NCI-H2107 treated with DMSO at 0.1 percent for 48 hours (cell line): ENCODE measurements at regions not wholly inside any gene's neighbourhood (a gene's known extent, or its start where the extent isn't known, plus 50 kb on each side); places are given as distances from the start of the nearest gene placed in this dataset.

Experiments used
- DNase-seq: peaks from one replicate; lab custom pipeline; 2025; ENCODE audit not compliant: unreplicated experiment; lab: John Stamatoyannopoulos, UW

DNA sequence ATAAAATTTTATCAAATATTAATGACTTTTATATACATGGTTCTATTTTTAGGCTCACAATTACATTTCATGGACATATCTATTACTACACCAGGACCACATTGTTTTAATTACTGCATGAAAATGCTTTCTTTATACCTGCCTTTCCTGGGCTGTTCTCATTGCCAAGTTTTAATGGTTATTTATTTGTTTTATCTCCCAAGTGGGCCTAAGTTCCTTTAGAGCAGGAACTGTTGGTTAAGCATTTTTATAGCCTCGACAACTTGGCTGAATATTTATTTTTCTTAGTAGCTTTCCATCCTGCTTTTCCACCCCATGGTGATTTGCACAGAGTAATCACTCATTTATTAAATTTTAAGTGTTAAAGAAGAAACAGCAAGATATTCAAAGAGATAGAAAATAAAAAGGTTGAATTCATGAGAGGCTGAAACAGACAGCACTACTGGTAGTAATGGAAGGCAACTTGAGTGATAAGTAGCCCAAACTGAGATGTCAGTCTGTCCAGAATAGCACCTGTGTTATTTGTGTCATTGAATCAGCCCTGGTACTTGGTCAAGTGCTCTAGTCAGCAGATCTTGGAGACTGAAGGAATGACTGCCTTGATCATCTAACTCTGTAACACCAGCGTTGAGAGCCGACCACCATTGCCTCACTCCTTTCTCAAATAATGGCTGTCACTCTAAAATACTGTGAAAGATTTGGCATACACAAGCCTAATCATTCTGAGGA, 119.1 kb upstream of the EGLN3 start:
- DNase-seq, result no peak

DNA sequence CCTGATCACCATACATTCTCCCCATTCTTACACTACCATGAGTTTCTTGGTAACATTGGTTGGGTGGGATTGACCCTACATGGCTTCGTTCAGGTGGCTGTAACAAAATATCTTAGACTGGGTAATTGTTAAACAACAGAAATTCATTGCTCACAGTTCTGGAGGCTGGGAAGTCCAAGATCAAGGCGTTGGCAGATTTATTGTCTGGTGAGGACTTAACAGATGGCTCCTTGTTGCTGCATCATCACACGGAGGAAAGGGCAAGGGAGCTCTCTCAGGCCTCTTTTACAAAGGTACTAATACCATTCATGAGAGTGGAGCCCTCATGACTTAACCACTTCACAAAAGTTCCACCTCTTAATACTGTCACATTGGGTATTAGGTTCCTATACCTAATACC, 116.7 kb upstream of the EGLN3 start:
- DNase-seq, result no peak

DNA sequence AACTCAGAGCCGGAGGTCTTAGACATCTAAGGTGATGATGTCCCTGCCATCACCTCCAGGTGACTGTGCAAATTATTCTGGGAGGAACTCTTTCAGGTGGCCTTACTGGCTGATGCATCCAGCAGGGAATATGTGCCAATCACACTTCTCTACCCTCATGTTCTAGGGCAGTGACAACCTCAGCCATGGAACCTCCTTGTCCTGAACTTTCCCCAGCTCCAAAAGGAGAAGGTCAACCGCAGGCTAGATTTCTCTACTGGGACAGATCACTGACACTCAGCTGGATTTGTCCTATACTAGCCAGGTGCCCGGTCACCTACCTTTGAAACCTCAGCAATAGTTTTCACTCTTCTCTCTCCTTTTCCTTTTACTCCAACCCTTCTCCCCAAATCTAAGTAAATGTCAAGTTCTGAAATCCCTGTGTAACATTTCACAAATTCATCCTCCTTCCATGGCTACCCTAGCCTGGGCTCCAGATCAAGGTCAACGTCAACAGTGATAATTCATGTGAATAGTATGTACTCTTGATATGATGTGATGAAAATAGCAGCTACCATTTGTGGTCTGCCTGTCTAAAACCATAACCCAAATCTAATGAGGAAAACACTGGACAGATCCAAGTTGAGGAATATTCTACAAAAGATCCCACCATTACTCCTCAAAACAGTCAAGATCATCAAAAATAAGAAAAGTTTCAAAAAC, 115.0 kb upstream of the EGLN3 start:
- DNase-seq, result no peak

DNA sequence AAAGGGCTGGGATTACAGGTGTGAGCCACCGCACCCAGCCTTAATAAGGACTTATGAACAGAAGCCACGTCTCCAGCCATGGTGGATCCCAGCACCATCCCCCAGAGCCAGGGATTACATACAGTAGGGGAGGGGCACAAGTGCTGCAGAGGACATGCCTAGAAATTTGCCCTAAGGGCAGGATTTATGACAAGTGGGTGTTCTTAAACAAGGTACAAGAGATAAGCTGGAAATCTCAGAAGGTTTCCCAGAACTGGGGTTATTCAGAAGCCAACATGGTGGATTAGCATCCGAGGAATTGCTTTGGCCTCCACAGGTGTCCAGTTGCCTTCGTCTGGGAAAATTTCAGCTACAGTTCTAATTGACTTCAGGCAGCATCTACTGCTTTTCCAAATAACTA, 114.4 kb upstream of the EGLN3 start:
- no peak for DNase-seq

DNA sequence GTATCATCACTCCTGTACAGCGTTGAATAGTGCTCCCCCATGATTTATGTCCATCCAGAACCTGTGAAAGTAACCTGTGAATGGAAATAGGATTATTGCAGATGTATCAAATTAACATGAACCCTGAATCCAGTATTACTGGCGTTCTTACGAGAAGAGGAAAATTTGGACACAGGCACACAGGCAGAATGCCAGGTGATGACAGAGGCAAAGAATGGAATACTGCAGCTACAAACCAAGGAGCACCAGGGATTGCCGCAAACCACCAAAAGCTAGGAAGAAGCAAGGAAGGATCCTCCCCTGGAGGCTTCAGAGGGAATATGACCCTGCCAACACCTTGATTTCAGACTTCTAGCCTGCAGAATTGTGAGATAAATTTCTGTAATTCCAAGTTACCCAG, 113.5 kb upstream of the EGLN3 start:
- DNase-seq, result no peak

DNA sequence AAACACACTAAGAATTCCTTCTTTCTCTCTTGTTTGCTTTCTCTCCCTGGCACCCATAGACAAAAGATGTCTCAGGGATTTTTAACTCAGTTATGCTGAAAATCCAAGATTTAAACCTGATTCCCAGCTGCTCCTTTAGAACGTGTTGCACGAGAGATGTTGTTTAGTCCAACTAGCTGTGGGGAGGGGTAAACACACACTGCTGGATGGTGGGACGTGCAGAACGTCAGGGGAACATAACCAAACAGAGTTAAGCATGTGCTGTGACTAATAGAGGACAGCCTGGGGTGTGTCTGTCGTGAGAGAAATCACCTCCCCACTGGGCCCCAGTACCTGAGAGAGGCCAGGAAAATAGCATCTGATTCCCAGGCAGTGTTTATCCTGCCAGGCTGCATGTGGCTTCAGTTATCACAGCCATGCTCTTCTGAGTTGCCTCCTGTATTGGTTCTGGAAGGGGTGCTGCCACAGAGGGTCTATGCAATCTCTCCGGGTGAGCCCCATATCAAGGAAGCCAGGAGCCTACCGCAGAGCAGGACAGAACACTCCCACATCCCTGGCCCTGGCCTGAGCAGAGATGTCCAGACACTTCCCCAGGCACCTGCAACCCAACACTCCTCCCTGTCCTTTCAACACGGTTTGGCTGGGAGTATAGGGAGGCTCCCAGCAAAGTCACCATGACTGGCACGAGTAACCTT, 112.7 kb upstream of the EGLN3 start:
- no peak for DNase-seq

DNA sequence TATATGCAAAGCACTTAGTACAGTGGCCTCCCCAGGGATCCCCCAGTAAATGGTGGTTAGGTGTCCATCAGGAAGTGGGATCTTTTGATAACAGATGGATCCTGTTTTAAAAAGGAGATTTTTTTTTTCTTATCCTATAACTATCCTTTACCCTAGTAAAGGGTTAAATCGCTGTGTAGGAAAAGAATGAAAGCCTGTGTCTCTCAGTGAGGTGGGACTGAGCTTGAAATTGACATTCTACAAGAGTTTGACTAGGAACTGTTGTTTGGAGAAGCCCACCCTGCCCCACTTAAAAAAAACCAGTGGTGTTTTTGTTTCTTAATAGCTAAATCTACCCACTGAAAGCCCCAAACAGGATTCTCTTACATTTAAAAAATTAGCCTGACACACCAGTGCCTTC, 112.2 kb upstream of the EGLN3 start:
- no peak for DNase-seq

DNA sequence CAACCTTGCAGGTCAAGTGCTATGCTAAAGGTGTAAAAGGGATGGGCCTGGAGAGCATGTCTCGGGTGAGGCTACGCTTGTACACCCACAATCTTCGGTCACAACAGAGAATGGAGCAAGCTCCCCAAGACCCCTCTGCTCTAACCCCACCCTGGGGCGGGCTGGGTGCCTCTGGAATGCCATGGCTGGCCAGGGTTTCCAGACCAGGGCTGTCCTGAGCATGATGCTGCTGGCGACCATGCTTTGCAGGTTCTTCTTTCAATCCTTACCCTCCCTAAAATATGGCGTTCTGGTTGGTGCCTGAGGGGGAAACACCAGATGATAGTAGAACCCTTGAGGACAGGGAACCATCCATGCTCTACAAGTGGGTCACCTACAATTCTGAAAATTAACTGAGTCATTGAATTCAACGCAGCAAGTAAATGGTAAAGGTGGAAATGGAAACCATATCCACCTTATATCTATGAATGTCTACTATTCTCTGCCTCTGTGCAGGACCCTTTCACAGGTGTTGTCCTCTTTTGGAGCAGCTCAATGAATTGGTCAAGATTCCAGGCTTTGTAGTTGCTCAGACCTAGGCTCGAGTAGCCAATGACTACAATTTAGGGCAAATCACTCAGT, 111.6 kb upstream of the EGLN3 start:
- no peak for DNase-seq

DNA sequence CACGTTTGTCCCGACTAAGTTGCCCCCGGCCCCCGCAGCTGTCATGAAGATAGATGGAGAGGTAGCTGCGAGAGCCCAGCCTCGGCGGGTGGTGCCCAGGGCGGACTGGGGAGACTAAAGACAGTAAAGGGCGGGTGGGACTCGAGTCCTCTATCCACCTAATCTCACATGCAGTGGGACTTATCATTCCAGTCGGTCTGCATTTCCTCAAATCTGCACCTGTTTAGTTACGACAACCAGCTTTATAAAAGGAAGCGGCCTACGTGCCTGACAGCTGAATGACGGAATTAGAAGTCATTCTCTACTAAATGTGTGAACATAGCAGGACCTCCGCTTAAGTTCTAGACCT, 109.8 kb upstream of the EGLN3 start:
- no peak for DNase-seq

DNA sequence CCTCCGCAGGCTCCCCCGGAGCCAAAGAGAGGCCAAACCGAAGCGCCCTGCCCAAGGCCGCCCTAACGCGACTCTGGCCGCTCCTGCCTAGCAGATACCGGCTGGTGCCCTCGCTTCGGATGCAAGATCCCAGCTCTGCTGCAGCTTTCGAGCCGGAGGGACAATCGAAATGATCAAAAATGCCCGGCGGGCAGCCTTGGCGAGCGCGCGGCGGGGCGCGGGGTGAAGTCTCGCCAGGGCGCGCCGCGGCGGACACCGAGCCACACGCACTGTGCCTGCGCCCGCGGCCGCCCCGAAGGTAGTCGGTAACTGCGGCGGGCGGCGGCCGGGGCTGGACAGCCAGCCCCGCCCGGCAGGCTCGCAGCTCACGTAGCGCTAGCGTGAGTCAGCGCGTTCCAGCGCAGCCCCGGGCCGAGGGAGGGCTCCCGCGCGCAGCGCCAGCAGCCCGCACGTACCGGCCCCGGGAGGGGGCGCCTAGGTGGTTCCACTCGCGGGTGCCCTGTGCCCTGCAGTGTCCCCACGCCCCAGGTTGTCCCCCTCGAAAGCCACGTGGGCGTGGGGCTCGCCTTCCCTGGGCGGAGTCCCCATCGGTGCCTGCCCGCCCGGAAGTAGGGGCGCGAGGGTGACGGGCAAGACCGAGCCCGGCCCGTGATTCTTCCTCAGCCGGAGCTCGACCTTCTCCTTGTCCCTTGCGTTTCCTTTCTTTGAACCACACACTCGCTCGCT, 109.2 kb upstream of the EGLN3 start:
- no peak for DNase-seq

DNA sequence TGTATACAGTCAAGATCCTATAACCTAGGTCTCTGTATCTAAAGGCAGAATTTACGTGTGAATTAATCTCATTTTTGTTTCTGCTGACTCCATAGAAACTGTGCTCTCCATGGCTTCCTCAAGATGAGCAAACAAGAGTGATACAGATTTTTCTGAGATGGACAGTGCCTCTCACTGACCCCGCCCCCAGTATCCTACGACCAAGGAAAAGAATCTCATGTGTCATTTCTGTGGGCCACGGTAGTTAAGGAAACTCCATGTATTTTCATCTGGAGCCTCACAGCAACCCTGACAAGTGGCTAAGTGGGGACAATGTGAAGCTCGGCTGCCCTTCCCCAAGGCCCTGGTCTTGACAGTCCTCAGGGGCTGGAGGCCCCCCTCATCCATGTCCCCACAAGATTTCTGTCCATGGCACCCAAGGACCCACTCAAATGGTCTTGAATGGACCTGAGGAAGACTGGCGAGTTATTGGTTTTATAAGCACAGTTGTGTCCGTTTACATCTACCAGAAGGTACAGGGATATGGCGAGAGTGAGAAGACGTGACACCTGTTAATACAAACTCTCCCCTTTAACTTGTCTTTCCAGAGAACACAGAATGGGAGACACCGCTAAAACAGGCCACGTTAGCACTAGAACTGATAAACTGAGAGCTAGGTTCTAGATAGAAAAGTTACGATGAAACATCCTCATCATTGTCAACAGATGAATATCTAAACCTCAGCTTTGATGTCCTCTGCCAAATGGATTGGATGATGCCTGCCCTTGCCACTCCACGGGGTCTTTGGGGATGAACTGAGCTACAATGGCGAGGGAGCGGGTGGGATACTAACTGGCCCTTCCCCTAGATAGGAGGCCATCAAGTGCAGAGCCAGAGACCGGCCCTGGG, 108.4 kb upstream of the EGLN3 start:
- no peak for DNase-seq

DNA sequence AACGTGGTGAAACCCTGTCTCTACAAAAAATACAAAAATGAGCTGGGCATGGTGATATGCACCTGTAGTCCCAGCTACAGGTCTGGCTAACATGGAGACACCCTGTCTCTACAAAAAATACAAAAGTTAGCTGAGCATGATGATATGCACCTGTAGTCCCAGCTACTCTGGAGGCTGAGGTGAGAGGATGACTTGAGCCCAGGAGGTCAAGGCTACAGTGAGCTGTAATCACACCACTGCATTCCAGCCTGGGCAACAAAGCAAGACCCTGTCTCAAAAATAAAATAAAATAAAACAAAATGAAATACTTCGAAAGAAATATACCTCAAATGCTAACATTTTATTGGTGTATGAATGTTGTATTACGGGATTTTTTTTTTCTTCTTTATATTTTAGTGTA, 107.6 kb upstream of the EGLN3 start:
- DNase-seq, result no peak

DNA sequence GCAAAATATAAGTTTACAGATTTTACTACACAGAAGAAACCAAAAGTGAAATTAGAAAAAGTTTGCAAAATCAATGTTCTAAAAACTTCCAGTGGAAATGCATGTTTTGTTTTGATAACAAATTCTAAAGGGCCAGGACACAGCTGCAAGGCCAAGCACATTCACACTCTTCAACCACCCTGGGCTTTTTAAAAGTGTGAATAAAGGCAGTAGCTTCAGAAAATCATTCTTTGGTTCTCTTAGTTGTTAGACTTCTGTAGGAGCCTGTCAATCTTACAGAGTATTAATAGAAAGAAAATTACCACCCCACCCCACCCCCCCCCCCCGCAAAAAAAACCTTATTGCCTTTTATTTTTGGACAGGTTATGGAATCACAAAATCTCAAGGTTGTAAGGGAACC, 105.2 kb upstream of the EGLN3 start:
- DNase-seq, result no peak

DNA sequence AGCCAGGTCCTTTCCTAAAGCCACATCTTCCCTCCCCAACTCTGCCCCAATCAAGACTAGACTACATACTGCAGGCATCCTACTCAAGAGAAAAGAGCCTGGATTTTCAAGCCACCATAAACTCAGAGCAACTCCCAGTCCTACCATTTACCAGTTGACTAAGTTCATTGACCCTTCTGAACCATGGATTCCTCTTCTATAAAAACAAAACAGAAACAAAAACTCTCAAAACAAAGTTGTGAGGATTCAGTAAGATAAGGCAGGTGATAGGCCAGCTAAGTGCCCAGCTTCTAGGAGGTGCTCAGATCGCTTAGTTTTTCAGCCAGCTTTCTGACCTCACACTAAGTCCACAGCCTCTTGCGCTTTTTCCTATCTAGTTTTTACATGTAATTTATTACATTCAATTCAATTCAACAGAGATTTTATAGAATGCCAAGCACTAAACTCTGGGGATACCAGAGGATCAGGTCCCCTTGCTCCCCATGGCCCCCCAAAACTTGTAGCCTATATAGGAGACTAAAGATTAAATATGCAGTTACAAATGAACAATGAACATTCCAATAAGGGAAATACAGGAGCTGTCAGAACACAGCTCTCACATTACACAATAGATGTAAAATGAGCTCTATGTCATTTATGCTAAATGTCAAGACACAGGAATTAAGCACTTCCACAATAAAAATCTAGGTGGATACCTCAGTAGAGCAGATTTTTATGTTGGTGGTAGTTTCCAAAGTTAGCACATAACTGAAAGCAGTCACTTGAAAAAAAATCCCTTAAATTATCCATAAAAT, 104.5 kb upstream of the EGLN3 start:
- peak; percentile 42 for DNase-seq

DNA sequence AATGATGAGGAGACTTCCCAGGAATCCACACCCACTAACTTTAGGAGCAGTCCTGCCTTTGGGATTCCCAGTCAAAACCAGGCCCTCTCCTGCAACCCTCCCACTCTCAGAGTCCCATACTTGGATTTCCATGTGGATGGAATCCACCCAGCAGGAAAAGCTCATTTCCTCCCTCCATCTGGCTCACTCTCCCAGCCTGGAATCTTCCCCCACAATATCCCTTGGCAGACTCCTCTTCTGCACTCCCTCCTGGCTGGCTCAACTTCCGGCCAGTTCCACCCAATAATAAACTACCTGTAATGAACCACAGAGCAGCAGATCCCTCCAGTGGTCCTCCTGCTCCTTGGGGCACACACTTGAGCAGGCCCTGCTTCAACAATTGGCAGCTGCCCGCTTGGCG, 102.8 kb upstream of the EGLN3 start:
- no peak for DNase-seq

DNA sequence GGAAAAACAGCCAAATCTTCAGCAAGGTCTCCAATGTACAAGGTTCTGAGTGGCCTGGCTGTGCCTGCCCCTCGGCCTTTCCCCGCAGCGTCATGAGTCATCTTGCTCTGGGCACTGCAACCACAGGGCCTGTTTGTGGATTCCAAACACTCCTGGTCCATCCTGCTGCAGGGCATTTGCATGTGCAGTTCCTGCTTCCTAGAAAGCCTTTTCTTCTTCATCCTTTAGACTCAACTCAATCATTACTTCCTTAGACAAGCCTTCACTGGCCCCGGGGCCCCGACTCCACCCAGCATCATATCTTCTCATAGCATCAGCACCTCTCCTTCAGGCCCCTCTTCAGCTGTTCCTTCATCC, 101.8 kb upstream of the EGLN3 start:
- DNase-seq, result no peak

DNA sequence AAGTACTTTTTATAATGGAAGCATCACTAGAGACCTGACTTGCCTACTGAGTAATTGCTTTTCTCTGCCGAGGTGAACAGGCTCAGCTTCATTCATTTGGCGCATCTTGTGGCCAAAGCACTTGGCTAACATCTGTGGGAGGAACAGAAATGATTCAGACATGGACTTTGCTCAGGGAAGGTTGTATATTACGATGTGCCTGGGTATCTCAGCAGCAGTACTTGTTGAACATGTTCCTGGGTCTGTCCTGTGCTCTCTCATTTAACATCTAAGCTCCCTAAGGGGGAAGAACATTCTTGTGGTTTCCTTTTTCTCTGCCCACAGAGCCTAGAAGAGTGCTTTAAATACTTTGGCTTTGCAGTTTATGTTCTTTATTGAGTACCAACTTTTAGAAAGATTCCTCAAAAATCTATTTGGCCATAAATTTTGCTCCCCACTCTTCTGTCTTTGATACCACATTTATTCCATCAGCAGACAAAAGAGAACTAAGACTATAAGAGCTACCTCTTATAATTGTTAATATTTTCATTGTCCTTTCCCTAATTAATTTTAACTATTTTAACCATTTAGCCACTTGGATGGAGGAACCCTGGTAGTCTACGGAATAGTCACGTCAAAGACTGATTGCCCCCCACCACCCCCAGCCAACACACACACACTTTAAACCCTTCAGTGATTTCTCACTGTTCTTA, 101.2 kb upstream of the EGLN3 start:
- no peak for DNase-seq

DNA sequence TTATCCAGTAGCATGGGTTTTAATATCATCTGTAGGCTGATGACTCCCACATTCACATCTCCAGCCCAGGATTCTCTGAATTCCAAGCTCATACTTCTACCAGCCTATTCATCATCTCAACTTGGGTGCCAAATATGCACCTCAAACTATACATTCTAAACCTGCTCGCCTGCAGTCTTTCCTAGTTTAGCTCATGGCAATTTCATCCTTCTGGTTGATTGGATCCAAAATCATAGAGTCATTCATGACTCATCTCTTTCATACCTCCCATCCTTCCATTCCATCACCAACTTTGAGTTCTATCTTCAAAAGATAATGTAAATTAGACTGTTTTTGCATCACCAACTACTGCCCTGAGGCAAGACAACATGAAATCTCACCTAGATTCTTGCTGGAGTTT, 99.7 kb upstream of the EGLN3 start:
- no peak for DNase-seq

DNA sequence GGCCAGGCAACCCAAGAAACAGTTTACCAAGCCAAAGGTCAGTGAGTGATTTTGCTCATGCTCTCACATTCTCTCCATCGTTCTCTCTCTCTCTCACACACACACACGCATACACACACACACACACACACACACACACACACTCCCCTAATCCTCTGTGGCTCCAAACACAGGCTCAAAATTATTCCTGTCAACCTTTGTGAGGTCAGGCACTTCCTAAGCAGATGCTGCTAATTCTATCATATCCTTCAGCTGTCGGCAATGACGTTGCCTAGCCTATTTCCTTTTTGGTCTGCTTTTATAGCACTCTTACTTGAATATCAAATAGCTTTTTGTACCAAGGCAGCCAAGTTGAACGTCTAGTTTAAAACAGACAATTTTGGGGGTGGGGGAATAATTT, 98.9 kb upstream of the EGLN3 start:
- no peak for DNase-seq
